Lower leg skin (tissue), 3 donors: ENCODE measurements at regions not wholly inside any gene's neighbourhood (a gene's known extent, or its start where the extent isn't known, plus 50 kb on each side); places are given as distances from the start of the nearest gene placed in this dataset.

ENCODE experiments used
- POLR2A ChIP-seq, 2 donors: fragments of 450-650 bp; IDR thresholded peaks; one replicate each; pipeline ENCODE4 v1.6.1; 2016 to 2017; ENCODE audit warnings: antibody characterized with exemption in 2 of 2, mild to moderate bottlenecking in 1 of 2, moderate library complexity in 1 of 2
- TF ChIP-seq, protein P1 (sequence below), 3 donors: fragments of 450-650 bp; IDR thresholded peaks; one replicate each; pipeline ENCODE4 v1.5.1; 2016; ENCODE audit warnings: antibody characterized with exemption in 3 of 3, mild to moderate bottlenecking in 3 of 3, moderate library complexity in 2 of 3

DNA sequence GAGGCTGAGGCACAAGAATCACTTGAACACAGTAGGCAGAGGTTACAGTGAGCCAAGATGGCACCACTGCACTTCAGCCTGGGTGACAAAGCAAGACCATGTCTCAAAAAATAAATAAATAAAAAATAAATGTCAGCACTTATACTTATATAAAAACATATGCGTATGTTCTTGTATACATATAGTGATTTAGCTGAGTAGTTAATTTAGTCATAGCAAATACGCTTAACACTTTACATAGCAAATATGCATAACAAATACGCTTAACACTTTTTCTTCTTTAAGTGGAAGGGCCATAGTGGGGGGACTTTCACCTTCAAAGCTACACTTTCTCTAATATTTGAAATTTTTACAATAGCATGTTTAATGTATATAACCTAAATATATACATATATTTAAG is 64.0 kb upstream of the CAPRIN1 start:
- TF ChIP-seq, protein P1, sequence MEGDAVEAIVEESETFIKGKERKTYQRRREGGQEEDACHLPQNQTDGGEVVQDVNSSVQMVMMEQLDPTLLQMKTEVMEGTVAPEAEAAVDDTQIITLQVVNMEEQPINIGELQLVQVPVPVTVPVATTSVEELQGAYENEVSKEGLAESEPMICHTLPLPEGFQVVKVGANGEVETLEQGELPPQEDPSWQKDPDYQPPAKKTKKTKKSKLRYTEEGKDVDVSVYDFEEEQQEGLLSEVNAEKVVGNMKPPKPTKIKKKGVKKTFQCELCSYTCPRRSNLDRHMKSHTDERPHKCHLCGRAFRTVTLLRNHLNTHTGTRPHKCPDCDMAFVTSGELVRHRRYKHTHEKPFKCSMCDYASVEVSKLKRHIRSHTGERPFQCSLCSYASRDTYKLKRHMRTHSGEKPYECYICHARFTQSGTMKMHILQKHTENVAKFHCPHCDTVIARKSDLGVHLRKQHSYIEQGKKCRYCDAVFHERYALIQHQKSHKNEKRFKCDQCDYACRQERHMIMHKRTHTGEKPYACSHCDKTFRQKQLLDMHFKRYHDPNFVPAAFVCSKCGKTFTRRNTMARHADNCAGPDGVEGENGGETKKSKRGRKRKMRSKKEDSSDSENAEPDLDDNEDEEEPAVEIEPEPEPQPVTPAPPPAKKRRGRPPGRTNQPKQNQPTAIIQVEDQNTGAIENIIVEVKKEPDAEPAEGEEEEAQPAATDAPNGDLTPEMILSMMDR (IDR thresholded peaks at IDR 0.05): no peak
- no peak for TF ChIP-seq POLR2A (IDR thresholded peaks at IDR 0.05)
